Spleen (tissue), 7 donors: ENCODE measurements at regions not wholly inside any gene's neighbourhood (a gene's known extent, or its start where the extent isn't known, plus 50 kb on each side); places are given as distances from the start of the nearest gene placed in this dataset.

ENCODE experiments used
- CTCF ChIP-seq, 11 experiments: fragments of 200-600 bp in 7 of 11; fragments of 450-650 bp in 4 of 11; sonication (generic) in 4 of 11; IDR thresholded peaks in 8 of 11; conservative IDR thresholded peaks in 3 of 11; 1 replicate in 7 of 11; 2 replicates in 4 of 11; pipeline versions ENCODE4 v1.4.0 to v1.8.0; 2016 to 2021; ENCODE audit warnings: antibody characterized with exemption in 11 of 11, inconsistent platforms in 4 of 11, mild to moderate bottlenecking in 1 of 11
- POLR2A ChIP-seq, 3 donors: fragments of 450-650 bp; IDR thresholded peaks; one replicate each; pipeline ENCODE4 v1.5.1; 2017; ENCODE audit warnings: antibody characterized with exemption in 3 of 3, mild to moderate bottlenecking in 1 of 3
- donor health status: DM: no; HTN: no; CAD: no; lungs with moderate emphysema.
- donor health status: DM: no; HTN: no; CAD: no.
- donor health status: DM: no; HTN: no; CAD: no.

DNA sequence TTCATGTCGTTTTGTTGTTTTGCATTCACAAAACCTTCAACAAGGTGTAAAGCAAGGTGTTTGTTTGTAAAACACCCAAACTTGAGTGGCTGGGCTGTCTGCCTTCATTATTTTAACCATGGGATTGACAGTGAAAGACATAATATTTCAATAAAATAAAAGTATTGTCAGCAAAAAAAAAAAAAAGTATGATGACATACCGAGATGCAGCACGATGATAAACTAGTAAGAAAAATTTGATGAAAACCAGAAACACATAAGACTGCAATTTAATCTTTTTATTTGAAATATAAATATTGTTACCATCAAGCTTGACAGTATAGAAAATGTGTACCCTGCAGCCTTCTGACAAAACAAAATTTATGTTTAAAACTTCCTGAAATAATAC, 419.3 kb upstream of the DYNLRB2 start:
- TF ChIP-seq POLR2A (IDR thresholded peaks at IDR 0.05) (no peak), CTCF (IDR thresholded peaks at IDR 0.05 in 8 of 11, conservative IDR thresholded peaks at IDR 0.05 in 3 of 11) (no peak)
